ENCODE measurements at regions not wholly inside any gene's neighbourhood (a gene's known extent, or its start where the extent isn't known, plus 50 kb on each side); places are given as distances from the start of the nearest gene placed in this dataset.

- no peak for DNase-seq
Measured at GRCh38 chrX:20421275-20421674, 154.6 kb upstream of the RPS6KA3 start.

DNA sequence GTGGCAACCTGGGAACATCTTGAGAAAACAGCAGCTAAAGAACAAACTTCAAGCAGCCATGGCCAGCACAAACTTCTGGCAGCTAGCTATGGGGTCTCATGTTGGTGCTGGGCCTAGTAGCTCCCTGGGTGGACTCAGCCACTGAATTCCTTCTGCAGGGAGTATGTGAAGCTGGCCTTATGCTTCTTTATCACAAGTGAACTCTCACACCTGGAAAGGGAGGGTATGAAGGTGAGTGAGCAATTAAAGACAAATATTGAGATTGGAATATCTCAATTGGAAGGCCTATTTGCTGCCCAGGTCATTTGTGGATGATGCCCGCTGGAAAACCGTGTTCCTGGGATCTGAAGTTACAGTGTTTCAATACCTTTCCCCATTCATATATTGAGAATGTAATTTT lies 153.3 kb upstream of the RPS6KA3 start:
- no peak for DNase-seq

- DNase-seq: no peak
Measured at GRCh38 chrX:20418379-20419150, 151.9 kb upstream of the RPS6KA3 start.

GRCh38 chrX:20414762-20415445 lies 148.2 kb upstream of the RPS6KA3 start:
- no peak for DNase-seq

GRCh38 chrX:20414066-20414465 lies 147.4 kb upstream of the RPS6KA3 start:
- no peak for DNase-seq

DNA sequence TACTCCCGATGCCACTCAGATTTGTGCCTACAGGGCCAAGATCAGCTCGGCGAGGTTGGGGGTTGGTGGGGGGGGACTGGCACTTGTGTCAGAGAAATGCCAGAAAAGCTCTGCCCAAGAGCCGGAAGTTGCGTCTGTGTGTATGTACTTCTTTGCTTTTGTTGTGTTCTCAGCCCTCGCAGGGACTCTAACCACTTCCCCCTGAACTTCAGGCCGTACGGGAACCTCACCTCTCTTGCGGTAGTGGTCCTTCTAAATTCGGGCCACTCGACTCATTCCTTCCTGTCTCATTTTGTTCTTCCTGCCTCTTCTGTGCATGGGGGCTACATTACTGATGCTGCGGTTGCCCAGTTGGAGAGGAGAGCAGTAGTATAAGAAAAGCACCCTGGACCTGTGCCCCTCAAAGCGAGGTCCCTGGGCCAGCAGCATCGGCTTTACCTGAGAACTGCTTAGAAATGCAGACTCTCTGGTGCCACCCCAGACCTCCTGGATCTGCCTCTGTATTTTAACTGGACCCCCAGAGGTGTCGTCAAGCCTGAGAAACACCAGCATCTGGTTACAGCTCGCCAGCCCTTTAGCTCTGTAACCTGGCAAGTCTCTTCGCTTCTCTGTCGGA lies 146.3 kb upstream of the RPS6KA3 start:
- DNase-seq: peak; percentile 25 to 28

DNA sequence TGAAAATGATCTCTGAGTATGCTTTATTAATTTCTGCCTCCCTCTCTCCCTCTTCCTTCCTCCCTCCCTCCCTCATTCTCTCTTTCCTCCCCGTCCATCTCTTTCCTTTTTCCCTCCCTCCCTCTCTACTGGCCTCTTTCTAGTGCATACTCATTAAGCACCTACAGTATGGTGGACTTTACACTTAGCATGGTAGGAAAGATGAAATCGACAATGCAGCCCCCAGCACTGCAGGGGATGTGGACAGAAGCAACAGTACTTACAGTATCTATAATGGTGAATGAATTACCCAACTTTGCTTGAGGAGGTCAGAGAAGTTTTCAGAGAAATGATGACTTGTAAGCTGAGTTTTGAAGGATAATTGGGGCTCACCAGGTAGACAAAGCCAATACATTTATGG lies 143.8 kb upstream of the RPS6KA3 start:
- DNase-seq: no peak

DNA sequence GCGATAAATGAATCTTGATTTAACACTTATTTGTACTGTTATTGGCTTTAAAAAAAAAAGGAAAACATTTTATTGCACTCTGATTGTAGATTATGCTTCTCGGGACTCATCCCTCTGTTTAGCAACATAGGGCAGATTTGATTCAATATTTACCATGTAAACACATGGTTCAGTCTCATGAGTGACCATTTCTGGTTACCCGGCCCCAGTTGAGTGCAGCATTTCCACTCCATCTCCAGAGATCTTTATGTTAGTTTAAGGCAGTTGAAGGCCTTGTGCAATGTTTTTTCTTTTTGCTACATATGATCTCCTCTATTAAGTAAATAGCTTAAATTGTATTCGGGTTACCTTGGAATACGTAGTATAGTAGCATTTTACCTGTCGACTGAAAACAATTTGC lies 143.3 kb upstream of the RPS6KA3 start:
- no peak for DNase-seq

GRCh38 chrX:20402956-20403355 lies 136.2 kb upstream of the RPS6KA3 start:
- DNase-seq: peak in 1 of 2 donors; percentile 15

DNA sequence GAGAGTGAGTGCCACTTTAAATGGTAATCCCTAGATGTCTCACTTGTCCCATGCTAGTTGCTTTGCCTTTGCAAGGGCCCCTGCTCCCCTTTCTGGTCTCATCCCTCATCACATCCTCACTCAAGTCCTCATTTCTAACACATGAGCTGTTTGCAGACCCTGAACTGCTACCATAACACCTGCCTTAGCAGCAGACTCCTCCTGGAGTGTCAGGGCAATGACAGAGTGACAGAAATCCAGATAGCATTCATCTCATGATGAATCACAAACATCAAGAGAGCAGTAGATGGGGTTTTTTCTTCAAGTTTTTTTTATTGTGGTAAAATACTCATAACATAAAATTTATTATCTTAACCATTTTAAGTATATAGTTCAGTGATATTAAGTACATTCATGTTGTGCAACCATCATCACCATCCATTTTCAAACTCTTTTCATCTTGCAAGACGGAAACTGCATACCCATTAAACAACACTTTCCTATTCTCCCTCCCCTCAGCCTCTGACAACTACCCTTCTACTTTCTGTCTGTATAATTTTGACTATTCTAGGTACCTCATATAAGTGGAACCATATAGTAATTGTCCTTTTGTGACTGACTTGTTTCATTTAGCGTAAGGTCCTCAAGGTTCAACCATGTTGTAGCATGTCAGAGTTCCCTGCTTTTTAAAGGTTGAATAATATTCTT lies 133.2 kb upstream of the RPS6KA3 start:
- DNase-seq: no peak

DNA sequence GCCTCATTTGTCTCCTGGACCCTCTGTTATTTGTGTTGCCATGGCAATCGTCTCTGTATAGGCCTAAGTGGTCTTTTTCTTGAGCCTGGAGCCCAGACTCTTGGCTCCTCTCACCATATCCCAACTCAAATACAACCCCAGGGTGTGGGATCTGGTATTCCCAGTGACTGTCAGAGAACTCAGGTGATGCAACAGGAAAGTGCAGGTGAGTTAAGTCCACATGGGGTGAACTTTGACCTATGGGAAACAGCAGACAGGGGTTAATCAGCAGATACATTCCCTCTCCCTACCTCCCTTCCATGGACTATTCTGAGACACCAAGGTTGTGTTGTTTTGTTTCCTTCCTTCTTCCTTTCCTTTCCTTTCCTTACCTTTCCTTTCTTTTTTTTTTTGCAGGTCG lies 130.9 kb upstream of the RPS6KA3 start:
- no peak for DNase-seq

DNA sequence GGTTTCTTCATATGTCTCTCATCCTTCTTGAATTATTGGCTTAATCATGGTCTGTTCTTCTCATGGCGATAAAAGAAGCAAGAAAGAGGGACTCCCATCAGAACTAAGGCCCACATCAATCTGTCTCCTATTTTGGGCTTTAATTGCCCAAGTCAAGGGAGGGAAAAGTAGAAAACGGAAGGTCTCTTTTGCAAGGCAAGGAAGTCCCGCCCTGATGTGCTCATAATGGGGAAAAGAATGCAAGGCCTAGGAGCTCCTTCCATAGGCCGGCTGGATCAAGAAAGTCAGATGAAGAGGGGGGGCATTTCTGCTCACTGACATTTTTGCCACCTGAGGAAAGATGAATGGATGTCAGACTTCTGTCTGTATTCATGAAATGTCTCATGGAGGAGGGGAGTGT lies 127.7 kb upstream of the RPS6KA3 start:
- DNase-seq: peak; percentile 50 to 70

GRCh38 chrX:20393944-20394343 lies 127.2 kb upstream of the RPS6KA3 start:
- DNase-seq: peak in 1 of 2 donors; percentile 45

- no peak for DNase-seq
Measured at GRCh38 chrX:20388594-20388993, 121.9 kb upstream of the RPS6KA3 start.

DNA sequence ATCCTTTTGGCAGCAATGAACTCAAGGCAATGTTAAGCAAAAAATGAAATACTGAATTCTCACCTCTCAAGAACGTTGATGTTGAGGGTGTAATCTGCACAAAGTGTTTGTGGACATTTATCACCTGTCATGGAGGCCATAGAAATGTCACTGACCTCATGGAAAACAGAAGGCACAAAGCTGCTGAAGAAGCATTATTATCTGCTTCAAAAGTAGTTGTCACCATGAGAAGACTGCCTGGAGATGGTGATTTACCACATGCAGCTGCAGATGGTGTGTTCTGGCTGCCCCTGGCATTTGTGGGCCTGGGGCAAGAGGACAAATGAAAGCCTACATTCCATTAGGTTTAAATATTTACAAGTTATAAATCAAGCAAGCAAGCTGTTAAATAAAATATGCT lies 116.8 kb upstream of the RPS6KA3 start:
- no peak for DNase-seq

DNA sequence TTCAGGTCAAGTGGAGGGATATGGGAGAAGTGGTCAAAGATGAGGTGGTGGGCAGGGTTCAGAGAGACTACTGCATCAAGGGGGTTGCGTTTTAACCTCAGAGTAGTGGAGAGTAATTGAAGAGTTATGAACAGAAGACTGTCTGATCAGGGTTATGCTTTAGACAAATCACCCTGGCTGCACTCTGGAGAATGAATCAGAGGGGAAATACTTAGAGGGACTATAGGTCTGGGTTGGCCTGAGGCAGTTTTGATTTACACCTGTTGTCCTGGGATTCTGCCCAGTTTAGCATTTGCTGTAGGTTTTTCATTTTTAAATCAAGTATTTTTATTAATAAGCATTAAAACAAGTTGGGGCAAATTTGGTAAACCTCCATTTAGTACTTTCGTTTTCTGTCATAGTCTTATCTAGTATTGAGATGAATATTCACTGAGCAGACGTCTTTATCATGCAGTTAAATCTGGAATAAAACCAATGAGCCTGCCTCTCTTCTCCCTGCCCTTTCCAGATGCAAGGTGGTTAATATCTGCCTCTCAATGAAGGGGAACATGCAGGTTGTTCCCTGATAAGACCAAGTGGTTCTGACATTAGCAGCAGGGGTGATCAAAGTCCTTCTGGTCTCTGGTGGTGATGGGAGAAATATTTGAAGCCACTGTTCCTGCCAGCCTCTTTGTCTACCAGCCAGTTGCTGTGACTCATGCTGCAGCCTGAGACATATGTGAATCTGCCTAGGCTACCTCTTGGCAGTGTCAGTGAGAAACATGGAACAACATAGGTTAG lies 116.0 kb upstream of the RPS6KA3 start:
- no peak for DNase-seq

DNA sequence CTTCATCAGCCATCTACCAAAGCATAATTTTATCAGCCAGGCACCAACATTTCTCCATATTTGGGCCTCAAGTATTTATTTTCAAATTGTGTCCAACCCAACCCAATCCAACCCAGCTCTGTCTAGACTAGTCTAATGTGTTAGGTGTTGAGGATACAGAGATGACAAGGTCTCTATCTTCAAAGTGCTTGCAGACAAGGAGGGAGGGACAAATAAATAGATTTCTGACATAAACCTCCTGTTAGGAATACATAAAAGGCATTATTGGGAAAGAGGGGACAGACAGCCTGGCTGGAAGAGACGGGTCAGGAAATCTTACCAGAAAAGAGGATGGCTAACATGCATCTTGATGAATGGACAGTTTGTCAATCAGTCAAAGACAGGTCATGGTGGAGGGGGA lies 115.4 kb upstream of the RPS6KA3 start:
- DNase-seq: no peak

DNA sequence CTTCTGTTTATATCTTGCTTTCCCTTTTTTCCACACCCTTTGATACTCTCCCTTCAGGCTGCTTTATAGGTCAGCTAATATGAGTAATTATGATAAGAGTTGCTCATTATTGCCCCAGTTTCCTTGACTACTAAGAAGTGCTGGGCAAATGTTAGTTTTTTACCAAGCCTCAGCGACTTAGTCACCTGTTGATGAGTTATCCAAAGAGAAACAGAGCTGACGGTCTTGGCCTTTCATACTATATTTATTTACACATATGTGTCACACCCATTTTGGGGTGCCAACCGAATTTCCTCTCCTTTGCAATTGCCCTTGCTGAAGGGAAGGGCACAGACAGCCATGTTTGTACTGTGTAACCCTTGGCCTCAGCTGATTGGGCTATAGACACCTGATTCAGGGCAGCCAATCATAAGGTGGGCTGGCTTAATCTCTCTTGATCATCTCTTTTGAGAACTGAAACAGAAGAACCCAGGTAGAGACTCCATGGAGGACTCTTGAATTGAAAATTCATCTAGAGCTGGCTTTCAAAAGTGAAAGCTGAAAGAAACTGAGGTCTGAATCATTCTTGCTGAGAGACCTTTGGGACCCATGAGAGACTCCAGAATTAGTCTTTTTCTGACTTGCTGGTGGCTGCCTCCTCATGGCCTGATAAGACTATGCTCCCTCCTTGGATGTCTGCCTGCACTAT lies 111.7 kb upstream of the RPS6KA3 start:
- no peak for DNase-seq

DNA sequence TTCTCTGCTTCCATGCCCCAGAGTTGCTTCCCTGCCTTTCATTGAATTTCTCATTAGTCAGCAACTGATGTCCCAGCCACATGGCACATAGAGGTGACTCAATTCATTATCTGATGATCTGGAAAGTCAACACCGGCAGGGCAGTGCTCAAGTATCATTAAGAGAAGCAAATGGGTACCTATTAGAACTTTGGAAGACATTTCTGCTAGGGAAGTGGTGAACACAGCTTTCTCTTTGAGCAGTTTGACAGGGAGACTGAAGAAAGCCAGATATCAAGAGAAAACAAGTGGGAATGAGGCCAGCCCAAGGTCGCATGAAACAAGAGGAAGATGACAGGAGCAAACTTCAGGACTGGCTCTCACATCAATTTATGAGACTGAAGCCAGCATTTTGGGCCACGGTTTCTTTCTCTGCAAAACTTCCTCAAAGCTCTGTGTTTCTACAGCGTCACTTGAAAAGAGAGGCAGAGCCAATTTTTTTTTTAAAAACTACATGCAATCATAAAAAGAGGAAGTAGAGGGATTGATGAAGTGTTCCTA lies 108.3 kb upstream of the RPS6KA3 start:
- DNase-seq: peak; percentile 55 to 80

DNA sequence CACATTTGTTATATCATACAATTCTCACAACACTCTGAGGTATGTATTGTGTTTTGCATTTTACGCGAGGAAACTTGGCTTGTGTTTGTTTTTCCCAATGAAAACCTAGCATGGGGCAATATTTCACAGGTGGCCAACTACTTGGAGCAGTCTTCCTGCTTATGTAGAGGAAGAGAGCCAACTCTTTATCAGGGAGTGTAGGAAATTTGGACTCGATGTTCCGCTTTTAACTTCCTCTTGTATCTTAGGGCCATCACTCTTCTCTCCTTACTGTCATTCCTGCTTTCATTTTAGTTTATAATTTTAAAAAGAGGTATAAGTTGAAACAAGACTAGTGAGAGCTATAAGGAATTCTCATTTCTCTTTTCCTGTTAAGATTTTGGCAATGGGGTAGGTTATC lies 107.7 kb upstream of the RPS6KA3 start:
- peak; percentile 9 to 17 for DNase-seq

DNA sequence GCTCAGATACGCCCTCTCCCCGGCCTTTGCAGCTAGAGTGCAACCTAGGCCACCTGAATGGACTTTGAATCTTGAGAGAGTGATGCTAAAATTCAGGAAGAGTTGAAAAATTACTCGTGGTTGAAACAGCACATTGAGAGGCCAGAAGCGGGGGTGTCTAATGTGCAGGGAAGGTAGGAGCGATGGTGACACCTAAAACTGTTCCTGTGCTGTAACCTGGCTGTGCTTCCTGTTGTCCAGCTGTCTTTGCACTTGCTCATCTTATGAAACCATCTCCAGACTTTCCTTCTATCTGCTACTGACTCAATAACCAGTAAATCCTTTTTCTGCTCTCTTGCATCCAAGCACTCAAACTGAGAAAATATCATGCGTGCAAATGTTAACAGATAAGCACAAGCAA lies 106.4 kb upstream of the RPS6KA3 start:
- DNase-seq: no peak

DNA sequence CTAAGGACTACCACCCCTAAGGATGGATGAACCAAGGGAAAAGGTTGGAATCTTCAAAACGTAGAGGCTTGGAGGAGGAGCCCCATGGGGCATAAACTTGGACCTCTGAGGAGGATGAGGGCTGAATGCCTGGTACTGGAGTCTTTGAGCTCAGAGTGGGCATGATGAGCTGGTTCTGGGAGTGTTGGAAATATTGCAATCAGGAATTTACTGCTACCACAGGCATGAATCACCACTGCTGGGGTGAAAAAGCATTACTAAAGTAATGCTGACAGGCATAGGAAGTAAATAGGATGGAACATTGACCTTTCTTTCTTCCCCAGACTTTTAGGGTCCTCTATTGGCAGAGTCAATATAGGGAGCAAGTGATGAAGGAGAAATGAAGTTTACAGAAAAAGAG lies 105.8 kb upstream of the RPS6KA3 start:
- peak in 1 of 2 donors; percentile 30 for DNase-seq

Measured in inflammatory macrophage (primary cell).